ENCODE measurements at regions not wholly inside any gene's neighbourhood (a gene's known extent, or its start where the extent isn't known, plus 50 kb on each side); places are given as distances from the start of the nearest gene placed in this dataset.

DNA sequence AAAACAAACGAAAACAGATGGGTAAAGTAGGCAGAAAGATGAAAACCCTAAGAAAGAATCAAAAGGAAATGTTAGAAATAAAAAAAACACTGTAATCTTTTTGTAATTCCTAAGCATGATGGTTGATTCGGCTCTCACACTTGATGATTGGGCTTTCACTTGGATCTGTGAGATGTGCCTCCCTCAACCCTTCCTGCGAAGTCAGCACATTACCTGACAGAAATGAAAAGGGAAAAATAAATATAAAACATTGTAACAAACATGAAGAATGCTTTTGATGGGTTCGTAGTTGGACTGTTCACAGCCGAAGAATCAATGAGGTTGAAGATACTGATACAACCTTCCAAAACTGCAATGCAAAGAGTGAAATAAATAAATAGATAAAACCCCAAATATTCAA lies 99.8 kb downstream of the AKR1D1 start:
- TF ChIP-seq, protein P1, sequence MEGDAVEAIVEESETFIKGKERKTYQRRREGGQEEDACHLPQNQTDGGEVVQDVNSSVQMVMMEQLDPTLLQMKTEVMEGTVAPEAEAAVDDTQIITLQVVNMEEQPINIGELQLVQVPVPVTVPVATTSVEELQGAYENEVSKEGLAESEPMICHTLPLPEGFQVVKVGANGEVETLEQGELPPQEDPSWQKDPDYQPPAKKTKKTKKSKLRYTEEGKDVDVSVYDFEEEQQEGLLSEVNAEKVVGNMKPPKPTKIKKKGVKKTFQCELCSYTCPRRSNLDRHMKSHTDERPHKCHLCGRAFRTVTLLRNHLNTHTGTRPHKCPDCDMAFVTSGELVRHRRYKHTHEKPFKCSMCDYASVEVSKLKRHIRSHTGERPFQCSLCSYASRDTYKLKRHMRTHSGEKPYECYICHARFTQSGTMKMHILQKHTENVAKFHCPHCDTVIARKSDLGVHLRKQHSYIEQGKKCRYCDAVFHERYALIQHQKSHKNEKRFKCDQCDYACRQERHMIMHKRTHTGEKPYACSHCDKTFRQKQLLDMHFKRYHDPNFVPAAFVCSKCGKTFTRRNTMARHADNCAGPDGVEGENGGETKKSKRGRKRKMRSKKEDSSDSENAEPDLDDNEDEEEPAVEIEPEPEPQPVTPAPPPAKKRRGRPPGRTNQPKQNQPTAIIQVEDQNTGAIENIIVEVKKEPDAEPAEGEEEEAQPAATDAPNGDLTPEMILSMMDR (IDR thresholded peaks at IDR 0.05): no peak
- no peak for TF ChIP-seq POLR2A (IDR thresholded peaks at IDR 0.05)
